T follicular helper cell (primary cell): ENCODE measurements at regions not wholly inside any gene's neighbourhood (a gene's known extent, or its start where the extent isn't known, plus 50 kb on each side); places are given as distances from the start of the nearest gene placed in this dataset.

Experiments
- DNase-seq: peaks from one replicate; pipeline ENCODE4 v3.0.0-alpha.2; 2020; ENCODE audit warnings: low read depth

DNA sequence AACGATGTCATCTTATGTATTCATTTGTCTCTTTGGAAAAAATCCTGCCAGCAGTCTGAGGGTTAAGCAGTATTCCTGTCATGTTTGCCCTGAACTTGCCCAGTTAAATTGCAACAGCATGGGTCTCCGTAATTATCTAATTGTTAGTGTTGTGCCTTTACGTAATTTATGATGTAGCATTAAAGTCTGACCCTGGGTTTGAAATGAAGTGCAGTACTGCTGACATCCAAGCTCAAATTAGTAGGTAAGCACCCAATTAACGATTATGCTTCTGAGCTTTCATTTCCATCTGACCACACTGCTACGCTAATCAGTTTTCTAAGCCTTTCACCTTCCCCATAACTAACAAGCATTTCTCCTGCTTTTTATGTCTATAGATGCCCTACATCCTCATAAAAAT is 241.8 kb downstream of the ARRDC4 start:
- DNase-seq, result no peak

DNA sequence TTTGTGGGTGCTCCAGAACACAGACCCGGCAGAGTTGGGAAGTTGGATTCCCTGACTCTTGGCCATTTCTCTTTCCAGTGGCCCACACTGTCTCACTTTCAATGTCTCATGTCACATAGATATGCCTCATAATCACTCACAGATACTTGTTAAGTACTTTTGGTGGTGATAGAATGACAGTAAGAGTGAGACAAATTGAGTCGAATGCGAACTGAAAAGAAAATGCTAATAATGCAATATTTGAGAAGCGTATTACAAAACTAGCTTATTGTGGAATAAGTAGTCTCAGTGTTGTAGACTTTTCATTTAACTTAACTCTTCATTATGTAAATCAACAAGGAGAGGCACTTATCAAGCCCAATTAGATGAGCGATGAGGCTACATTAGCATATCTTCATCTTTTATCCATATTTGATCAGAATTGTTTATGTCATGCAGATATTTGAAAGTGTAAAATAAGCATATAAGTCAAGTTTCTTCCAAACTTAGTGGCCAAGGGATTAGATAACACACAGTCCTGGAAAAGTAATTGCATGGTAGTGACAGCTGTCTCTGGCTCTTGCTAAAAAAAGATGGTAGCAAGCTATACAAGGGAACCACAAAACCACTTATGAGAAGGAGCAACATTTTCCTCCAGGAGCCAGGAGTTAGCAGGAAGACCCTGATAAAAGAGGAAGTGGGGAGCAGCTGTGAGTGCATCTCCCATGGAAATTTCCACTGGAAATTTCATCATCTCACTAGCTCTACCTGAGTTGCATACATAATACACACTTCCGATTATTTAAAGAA is 243.6 kb downstream of the ARRDC4 start:
- no peak for DNase-seq

DNA sequence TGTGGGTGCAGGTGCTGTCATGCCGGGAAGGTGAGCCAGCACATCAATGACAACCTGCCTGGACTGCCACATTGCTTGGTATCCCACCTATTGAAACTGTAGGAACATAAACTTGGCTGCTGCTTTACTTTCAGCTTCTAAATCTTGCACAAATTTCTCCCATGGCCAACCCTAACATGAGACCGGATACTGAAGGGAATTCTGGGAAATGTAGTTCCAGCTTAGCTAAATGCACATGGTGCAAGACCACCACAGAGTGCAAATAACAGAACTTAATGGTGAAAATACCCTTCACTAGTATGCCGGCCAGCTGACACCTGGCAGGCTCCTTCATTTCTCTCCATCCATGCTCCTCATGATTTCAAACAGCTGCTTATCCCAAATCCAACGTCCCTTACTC is 247.4 kb downstream of the ARRDC4 start:
- DNase-seq, result no peak

DNA sequence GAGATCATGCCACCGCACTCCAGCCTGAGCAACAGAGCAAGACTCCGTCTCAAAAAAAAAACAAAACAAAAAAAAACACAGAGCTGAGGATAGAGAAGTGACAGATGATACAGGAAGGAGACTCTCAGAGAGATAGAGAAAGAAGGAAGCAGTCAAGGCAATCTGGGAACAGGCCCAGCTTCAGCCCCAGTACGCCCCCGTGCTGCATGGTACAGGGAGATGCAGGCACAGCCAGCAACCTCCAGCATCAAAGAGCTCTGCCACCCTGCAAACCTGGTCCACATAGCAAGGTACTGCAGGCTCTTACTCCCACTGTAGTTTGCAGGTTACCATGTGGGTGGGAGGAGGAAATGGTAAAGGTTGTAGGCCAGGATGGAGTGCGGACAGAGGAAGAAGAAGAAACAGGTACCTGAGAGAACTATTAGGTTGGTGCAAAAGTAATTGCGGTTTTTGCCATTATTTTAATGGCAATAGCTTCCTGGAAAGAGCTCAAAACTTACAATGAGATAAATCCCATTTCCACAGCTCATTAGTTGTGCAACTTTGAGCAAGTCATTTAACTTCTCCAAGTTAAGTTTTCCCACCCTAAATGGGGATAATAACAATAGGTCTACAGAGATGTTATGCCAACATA is 253.0 kb downstream of the ARRDC4 start:
- no peak for DNase-seq

DNA sequence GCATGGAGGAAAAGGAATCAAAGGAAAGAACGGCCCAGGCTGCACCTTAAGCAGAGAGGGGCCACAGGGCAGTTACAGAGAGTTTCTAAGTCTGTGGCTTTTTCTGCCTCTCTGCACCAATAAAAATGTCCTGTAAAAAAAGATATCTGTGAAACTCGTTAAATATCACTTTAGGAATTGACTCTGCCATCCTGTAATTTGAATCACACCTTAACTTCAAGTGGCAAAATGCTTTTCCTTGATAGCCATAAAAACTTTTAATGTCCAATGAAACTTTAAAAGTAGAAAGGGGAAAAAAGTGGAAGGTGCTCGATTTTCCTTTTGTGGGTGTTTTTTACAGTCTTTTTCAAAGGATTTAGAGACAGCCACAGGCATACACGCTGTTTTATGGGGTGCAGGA is 255.7 kb downstream of the ARRDC4 start:
- DNase-seq, result no peak

DNA sequence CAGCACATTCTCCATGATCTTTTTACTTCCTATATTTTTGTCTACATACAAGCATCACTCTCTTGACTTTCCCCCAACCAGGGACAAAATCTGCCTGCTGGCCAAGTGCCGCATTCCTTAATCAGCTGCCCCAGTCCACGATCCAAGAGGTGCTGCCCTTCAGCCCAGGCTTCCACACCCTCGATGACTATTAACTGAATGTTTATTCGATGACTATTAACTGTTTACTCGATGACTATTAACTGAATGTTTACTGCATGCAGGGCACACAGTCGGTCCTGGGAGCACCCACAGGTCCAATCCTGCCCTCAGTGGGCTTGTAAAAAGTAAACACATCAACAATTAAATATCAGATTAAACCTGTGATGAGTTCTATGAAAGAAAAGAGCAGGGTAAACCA is 256.9 kb downstream of the ARRDC4 start:
- no peak for DNase-seq

DNA sequence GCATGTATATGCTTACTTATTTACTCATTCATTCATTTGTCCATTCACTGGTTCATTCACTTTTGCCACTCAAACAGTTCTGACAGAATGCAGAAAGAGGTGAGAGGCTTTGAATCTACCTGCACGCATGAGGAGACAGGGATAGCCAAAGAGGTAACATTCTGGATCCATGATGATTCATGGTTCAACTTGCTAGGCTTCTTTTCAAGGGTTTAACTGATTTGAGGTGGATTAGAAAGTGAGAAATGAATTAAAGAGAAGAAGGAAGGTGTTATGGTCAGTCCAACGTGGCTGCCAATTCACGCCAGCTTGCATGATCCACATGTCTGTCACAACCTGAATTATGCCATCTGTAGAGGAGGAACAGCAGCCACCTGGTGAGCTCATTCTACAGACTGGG is 260.6 kb downstream of the ARRDC4 start:
- DNase-seq, result no peak

DNA sequence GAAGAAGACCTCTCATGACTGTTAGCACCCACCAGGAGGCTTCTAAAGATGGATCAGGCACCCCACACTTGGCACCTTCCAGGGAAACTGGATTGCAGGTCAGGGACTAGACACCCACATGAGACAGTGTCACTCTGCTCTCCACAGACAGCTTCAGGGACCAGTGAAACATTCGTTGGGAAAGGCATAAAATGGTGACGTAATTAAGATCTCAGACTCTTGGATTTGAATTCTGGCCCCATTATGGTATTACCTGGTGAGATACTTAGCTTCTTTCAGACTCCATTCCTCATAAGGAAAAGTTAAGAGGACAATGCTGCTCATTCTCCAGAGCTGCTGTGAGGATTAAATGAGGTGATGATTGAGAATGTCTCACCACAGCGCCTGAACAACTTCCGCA is 261.1 kb downstream of the ARRDC4 start:
- no peak for DNase-seq

DNA sequence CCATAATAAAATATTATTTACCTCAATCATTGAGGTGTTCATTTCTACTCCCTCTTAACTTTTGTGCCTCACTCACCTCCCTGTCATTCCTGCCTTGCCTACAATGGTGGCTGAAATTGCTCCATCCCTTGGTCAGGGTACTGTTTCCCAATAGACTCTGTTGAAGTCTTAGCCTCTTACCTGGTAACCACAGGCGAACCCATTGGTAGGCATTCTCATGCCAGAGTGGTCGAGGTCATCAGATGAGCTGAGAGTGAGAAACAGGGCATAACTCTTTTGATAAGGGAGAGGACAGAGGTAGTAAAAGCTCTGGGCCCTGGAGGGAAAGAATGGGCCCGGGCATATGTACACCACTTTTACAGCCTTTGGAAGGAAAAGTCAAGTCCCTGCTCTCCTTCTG is 265.6 kb downstream of the ARRDC4 start:
- no peak for DNase-seq

DNA sequence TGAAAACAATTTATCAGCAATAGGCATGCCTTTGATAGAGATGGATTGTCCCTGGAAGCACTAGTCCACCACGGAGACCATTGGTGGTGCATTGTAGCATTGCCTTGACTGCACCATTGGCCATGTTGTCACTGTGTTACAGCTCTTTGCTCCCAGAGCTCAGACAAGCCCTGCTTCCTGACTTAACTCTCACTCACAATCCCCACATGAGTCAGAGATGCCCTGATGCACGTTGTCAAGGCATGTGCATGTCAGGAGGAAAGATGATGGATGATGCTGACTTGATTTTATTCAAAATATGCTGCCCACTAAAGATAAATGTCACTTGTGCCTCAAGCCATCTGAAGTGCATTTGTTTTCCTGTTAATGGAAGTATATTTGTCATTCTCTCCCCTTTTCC is 266.1 kb downstream of the ARRDC4 start:
- no peak for DNase-seq

DNA sequence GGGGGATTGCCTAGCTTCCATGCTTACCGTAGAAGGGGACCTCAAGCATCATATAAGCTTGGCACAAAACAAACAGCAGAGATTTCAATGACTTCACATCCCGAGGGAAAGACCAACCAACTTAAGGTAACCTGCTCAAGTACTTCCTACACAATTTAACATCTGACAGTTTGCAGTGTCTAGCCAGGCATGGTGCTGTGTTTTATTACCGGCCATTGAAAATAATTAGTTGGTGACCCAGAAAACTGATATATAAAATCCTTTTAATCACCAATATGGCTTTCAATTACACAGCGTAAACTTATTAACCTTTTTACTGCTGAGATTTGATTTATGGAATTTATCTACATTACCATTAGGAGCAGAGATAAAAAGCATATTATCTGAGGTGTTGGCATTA is 268.3 kb downstream of the ARRDC4 start:
- DNase-seq, result no peak

DNA sequence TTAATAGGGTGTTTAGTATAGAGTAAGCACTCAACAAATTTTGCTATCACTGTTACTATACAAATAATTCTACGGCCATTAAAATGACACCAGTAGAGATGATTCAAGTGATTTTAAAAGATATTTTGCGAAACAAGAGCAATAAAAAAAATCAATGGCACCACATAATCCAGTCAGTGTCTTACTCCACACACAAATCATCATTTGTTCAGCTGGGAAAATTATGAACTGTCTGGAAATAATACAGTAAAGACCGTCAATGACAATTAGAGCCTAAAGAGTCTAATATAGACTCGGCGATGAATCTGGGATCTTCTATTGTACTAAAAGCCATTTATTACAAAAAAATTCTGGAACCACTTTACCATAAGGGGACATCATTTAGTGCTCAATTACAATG is 270.5 kb downstream of the ARRDC4 start:
- DNase-seq, result no peak

DNA sequence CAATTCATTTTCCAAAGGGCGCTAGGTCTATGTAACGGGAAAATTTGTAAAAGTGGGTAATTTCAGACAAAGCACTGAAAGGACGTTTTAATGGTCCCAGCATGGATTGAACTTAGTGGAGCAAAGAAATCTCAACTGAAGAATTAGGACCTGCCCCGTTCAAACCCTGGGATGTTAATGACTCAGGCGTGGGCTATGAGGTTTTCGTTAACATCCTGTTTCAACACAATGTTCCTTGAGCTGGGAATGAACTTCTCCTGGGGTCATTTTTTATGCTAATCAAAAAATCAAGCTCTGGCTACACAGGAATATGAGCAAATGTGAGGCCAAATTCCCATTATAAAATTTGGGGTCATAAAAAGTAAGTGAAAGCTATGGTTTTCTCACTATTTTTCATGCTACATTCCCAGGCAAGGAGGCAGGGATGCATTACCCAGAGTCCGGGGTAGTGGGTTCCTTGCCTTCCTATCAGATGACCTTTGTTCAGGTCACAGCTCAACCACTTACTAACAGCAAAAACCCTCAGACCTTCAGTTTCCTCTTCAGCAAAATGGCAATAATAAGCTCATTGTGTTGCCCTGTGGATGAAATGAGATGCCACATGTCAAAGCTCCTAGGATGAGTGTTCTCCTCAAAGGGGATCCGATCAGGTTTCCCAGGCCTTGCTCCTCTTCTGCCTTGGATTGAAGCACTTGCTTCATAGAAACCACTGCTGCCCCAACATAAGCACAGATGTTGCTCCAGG is 271.4 kb downstream of the ARRDC4 start:
- no peak for DNase-seq

DNA sequence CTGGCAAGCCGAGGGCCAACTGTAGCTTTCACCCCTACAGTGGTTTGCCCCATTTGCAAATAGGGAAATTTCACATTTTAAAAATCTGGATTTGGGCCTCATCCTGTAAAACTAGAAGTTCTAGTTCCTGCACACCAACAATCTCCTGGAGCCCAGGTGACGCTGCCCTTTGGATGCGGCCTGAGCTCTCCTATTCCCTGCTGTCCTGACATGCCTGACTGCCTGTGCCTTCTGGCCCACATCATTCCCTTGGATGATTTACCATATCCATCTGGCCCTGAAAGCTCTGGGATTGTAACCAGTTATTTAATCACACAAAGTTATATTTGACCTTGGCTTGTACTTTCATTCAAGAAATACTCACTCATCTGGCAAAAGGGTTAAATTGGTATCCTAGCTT is 272.3 kb downstream of the ARRDC4 start:
- DNase-seq, result no peak

DNA sequence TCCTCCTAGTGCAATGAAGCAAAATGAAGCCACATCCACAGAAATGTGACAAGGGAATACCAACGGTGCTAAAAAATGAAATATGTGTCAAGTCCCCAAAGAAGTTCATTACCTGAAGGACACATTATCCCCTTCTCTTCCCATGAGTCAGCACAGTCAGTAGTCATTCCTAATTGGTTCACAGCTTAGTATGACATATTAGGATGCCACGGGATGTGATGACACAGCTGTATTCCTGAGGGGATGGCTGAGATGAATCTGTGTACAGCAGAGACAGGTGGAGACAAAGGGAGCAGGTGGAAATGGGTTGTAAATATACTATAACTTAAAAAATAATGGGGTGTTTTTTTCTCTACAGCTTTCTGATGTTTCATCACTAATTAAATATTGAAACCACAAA is 273.4 kb downstream of the ARRDC4 start:
- no peak for DNase-seq

DNA sequence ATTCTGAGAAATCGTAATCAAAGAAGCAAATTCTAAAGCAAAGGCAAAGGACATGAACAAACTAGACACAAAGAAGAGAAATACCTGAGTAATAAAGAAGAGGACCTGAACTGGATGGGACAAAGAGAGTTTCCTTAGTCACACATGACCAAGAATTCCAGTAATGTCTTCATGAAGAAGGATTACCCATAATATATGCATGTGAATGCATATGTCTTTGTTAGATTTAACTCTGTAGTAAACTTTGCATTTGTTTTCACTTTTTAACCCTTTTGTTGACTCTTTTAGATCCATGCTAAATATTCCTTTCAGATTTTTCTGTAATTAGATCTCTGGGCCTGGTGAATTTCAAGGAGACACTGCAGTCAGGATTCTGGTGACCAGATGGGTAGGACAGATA is 279.8 kb downstream of the ARRDC4 start:
- DNase-seq, result no peak

DNA sequence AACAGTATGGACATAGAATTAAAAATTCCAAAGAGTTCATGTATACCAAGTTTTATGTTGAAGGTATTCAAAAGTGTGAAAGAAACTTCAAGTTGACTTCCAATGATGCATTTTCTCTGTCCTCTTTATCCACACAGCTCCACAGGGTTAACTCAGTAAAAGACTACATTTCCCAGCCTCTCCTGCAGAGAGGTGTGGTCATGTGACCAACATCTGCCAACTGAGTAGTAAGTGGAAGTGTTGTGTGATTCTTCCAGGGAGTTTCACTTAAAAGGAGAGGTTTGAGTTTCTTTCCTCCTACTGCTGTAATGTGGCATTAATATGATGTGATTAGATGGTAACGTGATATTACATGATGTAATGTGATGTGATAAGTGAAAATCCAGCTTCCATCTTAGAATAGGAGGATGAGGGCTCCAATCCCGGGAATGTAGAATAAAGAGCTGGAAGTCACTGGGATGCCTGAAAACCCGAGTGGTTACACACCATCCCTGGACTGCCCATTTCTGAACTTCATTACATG is 280.6 kb downstream of the ARRDC4 start:
- DNase-seq, result no peak

DNA sequence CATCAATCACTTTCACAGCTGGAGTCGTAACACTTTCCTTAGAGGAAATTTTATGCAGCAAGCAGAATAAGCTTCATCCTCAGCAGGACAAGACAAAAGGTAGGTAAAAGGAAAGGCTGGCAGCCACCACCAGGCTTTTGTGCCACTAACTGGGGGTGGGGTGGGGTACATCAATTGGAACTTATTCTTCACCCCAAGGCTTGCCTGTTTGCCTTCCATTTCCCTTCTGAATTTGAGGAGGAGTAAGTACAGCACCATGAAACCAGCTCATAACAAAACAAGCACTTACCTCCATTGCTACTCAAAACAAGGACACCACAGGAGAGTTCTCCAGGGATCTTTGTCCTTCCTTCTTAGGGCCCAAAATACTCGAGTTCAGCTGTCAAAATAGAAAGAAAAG is 296.8 kb downstream of the ARRDC4 start:
- DNase-seq, result no peak

DNA sequence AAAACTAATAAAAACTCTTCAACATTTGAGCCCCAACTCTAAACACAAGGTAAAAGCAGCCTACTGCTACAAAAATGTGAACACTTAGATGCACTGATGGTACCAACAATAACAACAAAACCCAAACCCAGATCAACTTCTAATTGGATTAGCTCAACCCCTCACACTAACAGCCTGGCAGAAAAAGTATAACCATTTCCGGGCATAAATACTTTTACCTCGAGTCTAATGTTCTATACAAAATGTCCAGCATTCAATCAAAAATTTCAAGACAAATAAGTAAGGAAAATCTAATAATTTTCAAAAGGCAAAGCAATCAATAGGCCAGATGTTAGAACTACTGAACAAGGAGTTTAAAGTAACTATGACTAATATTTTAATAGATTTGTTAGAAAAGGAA is 303.3 kb downstream of the ARRDC4 start:
- DNase-seq, result no peak

DNA sequence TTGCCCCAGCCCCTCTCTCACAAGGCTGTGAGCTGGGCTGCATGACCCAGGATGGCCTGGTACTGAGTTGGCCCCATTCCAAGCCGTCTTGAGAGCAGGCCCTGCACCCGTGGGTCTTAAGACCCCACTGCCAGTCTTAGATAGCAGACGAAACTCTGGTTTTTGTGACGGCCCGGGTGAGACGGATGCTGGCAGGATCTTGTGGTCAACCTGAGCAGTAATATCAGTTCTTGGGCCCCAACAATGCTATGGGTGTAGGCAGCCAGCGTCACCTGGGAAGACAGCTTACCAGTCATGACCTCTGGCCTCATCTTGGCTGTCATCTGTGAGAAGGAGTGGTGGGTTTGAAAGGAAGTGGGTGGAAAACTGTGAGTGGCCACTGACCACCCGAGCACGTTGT is 305.8 kb downstream of the ARRDC4 start:
- no peak for DNase-seq

DNA sequence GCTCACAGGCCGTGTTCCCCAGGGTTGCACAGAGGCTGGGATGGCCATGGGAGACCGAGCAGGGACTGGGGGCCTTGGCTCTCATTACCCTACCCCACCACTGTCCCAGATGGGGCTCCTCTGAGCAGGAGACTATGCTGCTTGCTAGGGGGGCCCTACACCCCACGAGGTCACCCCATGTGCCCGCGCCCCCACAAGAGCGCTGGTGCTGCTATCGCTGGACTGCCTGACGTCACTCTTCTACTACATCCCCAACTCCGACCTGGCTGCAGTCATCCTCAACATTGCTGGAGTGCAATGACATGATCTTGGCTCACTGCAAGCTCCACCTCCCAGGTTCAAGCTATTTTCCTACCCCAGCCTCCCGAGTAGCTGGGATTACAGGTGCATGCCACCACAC is 307.7 kb downstream of the ARRDC4 start:
- no peak for DNase-seq

DNA sequence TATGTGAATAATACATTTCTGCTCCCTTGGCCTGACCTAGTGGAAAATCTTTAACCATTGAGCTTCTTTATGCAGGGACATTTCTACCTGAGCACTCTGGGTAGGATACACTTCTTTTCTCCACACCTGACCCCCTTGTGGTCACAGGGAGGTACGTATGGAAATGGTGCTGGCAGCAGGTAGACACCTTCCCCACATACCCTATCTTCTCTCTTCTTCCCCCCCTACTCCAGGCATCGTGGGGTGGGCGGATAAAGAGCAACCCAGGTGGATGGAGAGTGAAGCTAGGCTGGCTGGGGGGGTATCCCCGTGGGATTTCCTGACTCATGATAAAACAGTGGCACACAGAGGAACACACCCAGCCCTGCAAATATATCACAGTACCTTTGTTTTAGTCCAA is 312.1 kb downstream of the ARRDC4 start:
- DNase-seq, result no peak

DNA sequence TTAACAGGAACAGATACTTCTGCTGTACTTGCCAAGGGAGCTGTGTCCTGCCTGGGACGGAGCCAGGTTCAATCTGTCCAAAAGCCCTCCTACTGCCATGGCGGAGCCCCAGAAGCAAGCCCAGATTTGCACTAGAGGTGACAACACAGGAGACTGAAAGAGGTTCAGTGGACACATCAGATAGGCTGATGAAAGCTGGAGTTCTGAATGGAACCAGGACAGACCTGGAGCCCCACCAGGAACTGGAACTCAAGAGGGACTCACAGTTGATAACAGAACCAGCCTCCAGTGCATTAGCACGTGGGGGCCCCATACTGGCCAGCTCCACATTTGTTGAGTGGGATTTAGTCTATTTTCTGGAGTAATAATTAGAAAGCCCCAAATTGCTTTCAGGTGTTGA is 315.5 kb downstream of the ARRDC4 start:
- DNase-seq, result no peak
